ENCODE measurements at regions not wholly inside any gene's neighbourhood (a gene's known extent, or its start where the extent isn't known, plus 50 kb on each side); places are given as distances from the start of the nearest gene placed in this dataset.
"Not testable (repeated sequence)": the region's sequence is repeated elsewhere in the genome, so short reads cannot be mapped to it uniquely, and the experiment has no call there.

GRCh38 chr13:90594681-90595080 is 752.8 kb upstream of the MIR17HG start:
- no TSS peak for BruUV-seq (replicated peaks)
- no peaks in the 10 kb centered on the region for H3K27me3 ChIP-seq (replicated peaks; ENCODE audit: insufficient read depth, low read depth, low read length, poor library complexity)
- TF ChIP-seq EZH2 (IDR thresholded peaks at IDR 0.05; ENCODE audit: borderline replicate concordance, low read depth, low read length, poor library complexity, severe bottlenecking) (no peak), CTCF (conservative IDR thresholded peaks at IDR 0.05; ENCODE audit: low read depth, low read length) (no peak)
- ChIA-PET POLR2A (ENCODE audit: low non-redundant PET) (no interaction called here), CTCF (no interaction called here)
- H3K4me1 ChIP-seq (ENCODE audit: insufficient read depth, low read length, poor library complexity, severe bottlenecking): no peaks in the 10 kb centered on the region
- intact Hi-C loops (cut with micrococcal nuclease; ENCODE audit: unreplicated experiment): no loop called here
- no peaks in the 10 kb centered on the region for H3K9me3 ChIP-seq (ENCODE audit: low read depth, low read length, poor library complexity, severe bottlenecking)
- no peak overlapping the region for H3K27ac ChIP-seq (ENCODE audit: low read depth, low read length, poor library complexity, severe bottlenecking)
- DNase-seq (ENCODE audit: low spot score): peak; percentile 66
- H3K36me3 ChIP-seq (ENCODE audit: insufficient read depth, low read length, poor library complexity, severe bottlenecking): no peaks in the 10 kb centered on the region
- H3K4me3 ChIP-seq (ENCODE audit: low read depth, low read length, poor library complexity, severe bottlenecking): no peak overlapping the region

- no peak overlapping the region for H3K27ac ChIP-seq (ENCODE audit: low read depth, low read length, poor library complexity, severe bottlenecking)
- intact Hi-C loops (cut with micrococcal nuclease; ENCODE audit: unreplicated experiment): no loop called here
- H3K9me3 ChIP-seq (ENCODE audit: low read depth, low read length, poor library complexity, severe bottlenecking): no peaks in the 10 kb centered on the region
- H3K4me1 ChIP-seq (ENCODE audit: insufficient read depth, low read length, poor library complexity, severe bottlenecking): no peaks in the 10 kb centered on the region
- H3K36me3 ChIP-seq (ENCODE audit: insufficient read depth, low read length, poor library complexity, severe bottlenecking): no peaks in the 10 kb centered on the region
- BruUV-seq (replicated peaks): no TSS peak
- ChIA-PET CTCF (no interaction called here), POLR2A (ENCODE audit: low non-redundant PET) (no interaction called here)
- no peak overlapping the region for H3K4me3 ChIP-seq (ENCODE audit: low read depth, low read length, poor library complexity, severe bottlenecking)
- TF ChIP-seq EZH2 (IDR thresholded peaks at IDR 0.05; ENCODE audit: borderline replicate concordance, low read depth, low read length, poor library complexity, severe bottlenecking): no peak
- TF ChIP-seq CTCF (conservative IDR thresholded peaks at IDR 0.05; ENCODE audit: low read depth, low read length): no peak
- no peaks in the 10 kb centered on the region for H3K27me3 ChIP-seq (replicated peaks; ENCODE audit: insufficient read depth, low read depth, low read length, poor library complexity)
- no peak for DNase-seq (ENCODE audit: low spot score)
Observed at GRCh38 chr13:90605664-90606063, 741.8 kb upstream of the MIR17HG start.

GRCh38 chr13:90606921-90607320 is 740.6 kb upstream of the MIR17HG start:
- CTCF ChIA-PET; BruUV-seq (replicated peaks); intact Hi-C loops (cut with micrococcal nuclease; ENCODE audit: unreplicated experiment): not testable (repeated sequence)

GRCh38 chr13:90612391-90612790 is 735.1 kb upstream of the MIR17HG start:
- Histone ChIP-seq H3K27me3 (replicated peaks; ENCODE audit: insufficient read depth, low read depth, low read length, poor library complexity) (no peaks in the 10 kb centered on the region), H3K9me3 (ENCODE audit: low read depth, low read length, poor library complexity, severe bottlenecking) (no peaks in the 10 kb centered on the region), H3K27ac (ENCODE audit: low read depth, low read length, poor library complexity, severe bottlenecking) (no peak overlapping the region), H3K4me1 (ENCODE audit: insufficient read depth, low read length, poor library complexity, severe bottlenecking) (no peaks in the 10 kb centered on the region), H3K36me3 (ENCODE audit: insufficient read depth, low read length, poor library complexity, severe bottlenecking) (no peaks in the 10 kb centered on the region), H3K4me3 (ENCODE audit: low read depth, low read length, poor library complexity, severe bottlenecking) (no peak overlapping the region)
- POLR2A ChIA-PET (ENCODE audit: low non-redundant PET): no interaction called here
- intact Hi-C loops (cut with micrococcal nuclease; ENCODE audit: unreplicated experiment): no loop called here
- TF ChIP-seq EZH2 (IDR thresholded peaks at IDR 0.05; ENCODE audit: borderline replicate concordance, low read depth, low read length, poor library complexity, severe bottlenecking) (no peak), CTCF (conservative IDR thresholded peaks at IDR 0.05; ENCODE audit: low read depth, low read length) (no peak)
- no peak for DNase-seq (ENCODE audit: low spot score)
- CTCF ChIA-PET: no interaction called here
- no TSS peak for BruUV-seq (replicated peaks)

More at GRCh38 chr13:90606921-90607320, 740.6 kb upstream of the MIR17HG start:
- H3K9me3 ChIP-seq (ENCODE audit: low read depth, low read length, poor library complexity, severe bottlenecking); H3K36me3 ChIP-seq (ENCODE audit: insufficient read depth, low read length, poor library complexity, severe bottlenecking); DNase-seq (ENCODE audit: low spot score); H3K27me3 ChIP-seq (replicated peaks; ENCODE audit: insufficient read depth, low read depth, low read length, poor library complexity); H3K27ac ChIP-seq (ENCODE audit: low read depth, low read length, poor library complexity, severe bottlenecking); H3K4me1 ChIP-seq (ENCODE audit: insufficient read depth, low read length, poor library complexity, severe bottlenecking); H3K4me3 ChIP-seq (ENCODE audit: low read depth, low read length, poor library complexity, severe bottlenecking); POLR2A ChIA-PET (ENCODE audit: low non-redundant PET): not testable (repeated sequence)

All from A673 (cell line).